ENCODE measurements at regions not wholly inside any gene's neighbourhood (a gene's known extent, or its start where the extent isn't known, plus 50 kb on each side); places are given as distances from the start of the nearest gene placed in this dataset.

DNA sequence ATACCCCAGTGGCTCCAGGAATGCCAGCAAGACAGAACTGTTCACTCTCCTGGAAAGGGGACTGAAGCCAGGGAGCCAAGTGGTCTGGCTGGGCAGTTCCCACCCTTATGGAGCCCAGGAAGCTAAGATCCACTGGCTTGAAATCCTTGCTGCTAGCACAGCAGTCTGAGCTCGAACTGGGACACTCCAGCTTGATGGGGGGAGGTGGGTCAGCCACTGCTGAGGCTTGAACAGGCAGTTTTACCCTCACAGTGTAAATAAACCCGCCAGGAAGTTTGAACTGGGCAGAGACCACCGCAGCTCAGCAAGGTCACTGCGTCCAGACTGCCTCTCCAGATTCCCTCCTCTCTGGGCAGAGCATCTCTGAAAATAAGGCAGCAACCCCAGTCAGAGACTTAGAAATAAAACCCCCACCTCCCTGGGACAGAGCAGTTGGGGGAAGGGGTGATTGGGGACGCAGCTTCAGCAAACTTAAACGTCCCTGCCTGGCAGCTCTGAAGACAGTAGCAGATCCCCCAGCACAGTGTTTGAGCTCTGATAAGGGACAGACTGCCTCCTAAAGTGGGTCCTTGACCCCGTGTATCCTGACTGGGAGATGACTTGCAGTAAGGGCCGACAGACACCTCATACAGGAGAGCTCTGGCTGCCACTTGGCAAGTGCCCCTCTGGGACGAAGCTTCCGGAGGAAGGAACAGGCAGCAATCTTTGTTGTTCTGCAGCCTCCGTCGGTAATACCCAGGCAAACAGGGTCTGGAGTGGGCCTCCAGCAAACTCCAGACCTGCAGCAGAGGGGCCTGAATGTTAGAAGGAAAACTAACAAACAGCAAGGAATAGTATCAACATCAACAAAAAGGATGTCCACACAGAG lies 568.4 kb downstream of the PLA2G4A start:
- intact Hi-C loops (cut with DNase I; ENCODE audit: low total_unique reads): no loop called here
- TF ChIP-seq POLR2A (IDR thresholded peaks at IDR 0.05): no peak
- TF ChIP-seq, protein P1, sequence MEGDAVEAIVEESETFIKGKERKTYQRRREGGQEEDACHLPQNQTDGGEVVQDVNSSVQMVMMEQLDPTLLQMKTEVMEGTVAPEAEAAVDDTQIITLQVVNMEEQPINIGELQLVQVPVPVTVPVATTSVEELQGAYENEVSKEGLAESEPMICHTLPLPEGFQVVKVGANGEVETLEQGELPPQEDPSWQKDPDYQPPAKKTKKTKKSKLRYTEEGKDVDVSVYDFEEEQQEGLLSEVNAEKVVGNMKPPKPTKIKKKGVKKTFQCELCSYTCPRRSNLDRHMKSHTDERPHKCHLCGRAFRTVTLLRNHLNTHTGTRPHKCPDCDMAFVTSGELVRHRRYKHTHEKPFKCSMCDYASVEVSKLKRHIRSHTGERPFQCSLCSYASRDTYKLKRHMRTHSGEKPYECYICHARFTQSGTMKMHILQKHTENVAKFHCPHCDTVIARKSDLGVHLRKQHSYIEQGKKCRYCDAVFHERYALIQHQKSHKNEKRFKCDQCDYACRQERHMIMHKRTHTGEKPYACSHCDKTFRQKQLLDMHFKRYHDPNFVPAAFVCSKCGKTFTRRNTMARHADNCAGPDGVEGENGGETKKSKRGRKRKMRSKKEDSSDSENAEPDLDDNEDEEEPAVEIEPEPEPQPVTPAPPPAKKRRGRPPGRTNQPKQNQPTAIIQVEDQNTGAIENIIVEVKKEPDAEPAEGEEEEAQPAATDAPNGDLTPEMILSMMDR (IDR thresholded peaks at IDR 0.05): no peak
- DNase-seq (ENCODE audit: low spot score in 2 of 2): no peak
- H3K4me3 ChIP-seq (ENCODE audit: low read depth, poor library complexity, severe bottlenecking): no peak overlapping the region
- 51 to 56% methylated on average over 8 to 12 of the region's 12 CpGs for WGBS, 2 donors

DNA sequence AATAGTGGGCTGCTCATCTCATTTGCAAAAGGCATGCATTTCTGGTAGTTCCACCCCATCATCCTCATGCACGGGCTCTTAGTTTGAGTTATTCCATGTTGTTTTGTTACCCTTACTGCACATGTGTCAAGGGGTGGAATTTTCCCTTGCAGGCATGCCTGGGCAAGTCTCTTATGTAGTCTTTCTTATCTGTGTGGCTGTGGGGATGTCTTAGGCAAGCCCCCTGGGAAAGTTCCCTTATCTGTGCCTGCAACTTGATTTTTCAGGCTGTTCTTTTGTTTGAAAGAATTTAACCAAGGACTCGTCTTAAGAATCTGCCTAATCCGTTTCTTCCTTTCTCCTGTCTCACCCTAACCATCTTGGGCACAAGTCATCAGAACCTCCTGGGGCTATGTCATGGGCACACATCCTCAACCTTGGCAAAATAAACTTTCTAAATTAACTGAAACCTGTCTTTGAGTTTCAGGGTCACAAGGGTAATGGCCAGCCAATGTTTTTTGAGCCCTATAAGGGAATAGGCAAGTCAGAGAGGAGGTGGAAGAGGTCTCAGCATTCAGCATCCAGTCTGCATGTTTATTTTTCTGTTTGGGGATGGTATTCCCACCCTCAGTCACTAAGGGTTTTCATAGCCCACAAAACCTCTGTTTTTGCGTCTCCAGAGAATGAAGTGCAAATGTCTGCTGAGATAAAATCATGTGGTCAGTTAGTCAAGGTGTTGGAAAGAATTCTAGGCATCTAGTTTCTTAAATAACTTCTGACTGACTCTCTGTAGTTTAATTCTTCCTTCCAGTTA lies 579.7 kb downstream of the PLA2G4A start:
- H3K4me3 ChIP-seq (ENCODE audit: low read depth, poor library complexity, severe bottlenecking): no peak overlapping the region
- intact Hi-C loops (cut with DNase I; ENCODE audit: low total_unique reads): no loop called here
- no peak for DNase-seq (ENCODE audit: low spot score in 2 of 2)
- TF ChIP-seq, protein P1 (IDR thresholded peaks at IDR 0.05): no peak
- no peak for TF ChIP-seq POLR2A (IDR thresholded peaks at IDR 0.05)
- WGBS, 2 donors: 46 to 54% methylated on average over 4 of the region's 4 CpGs

DNA sequence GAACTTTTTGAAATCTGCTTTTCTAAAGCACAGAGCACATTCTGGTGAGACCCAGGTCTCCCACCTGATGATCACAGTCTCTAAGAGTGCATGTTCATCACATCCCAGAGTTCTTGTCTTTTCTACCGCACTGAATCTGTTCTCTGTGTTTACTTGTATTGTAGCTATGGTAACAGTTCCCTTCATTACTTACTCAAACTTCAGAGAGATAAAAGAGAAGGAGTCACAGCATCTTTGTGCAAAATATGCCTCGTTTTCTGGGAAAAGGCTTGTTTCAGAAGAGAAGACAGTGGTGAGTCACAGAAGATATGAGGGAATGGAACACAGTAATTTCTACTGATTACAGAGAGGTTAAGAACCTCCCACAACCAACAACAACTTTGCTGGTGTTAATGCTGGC lies 580.6 kb downstream of the PLA2G4A start:
- intact Hi-C loops (cut with DNase I; ENCODE audit: low total_unique reads): no loop called here
- H3K4me3 ChIP-seq (ENCODE audit: low read depth, poor library complexity, severe bottlenecking): no peak overlapping the region
- TF ChIP-seq, protein P1 (IDR thresholded peaks at IDR 0.05): no peak
- TF ChIP-seq POLR2A (IDR thresholded peaks at IDR 0.05): no peak
- 44% methylated on average over 2 of the region's 2 CpGs for WGBS, 2 donors
- DNase-seq (ENCODE audit: low spot score in 2 of 2): no peak

DNA sequence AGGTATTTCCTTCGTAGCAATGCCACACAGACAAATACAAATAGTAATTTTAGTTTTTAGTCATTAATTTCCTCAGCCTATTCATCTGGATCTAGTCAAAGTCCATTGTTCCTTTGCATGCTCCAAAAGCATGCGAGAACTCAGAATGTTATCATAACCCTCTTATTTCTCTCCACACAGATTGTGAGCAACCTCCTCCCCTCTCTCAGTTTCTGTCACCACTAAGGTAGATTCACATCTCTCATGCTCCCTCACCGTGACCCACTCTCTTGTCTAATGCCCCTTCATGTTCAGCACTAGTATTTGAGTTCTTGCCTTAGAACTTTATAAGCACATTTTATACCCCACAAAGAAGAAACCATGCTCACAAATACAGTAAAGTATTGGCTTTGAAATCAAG lies 582.4 kb downstream of the PLA2G4A start:
- WGBS, 2 donors: 80 to 86% methylated on average over 3 of the region's 3 CpGs
- intact Hi-C loops (cut with DNase I; ENCODE audit: low total_unique reads): no loop called here
- no peak for DNase-seq (ENCODE audit: low spot score in 2 of 2)
- no peak for TF ChIP-seq POLR2A (IDR thresholded peaks at IDR 0.05)
- TF ChIP-seq, protein P1 (IDR thresholded peaks at IDR 0.05): no peak
- H3K4me3 ChIP-seq (ENCODE audit: low read depth, poor library complexity, severe bottlenecking): no peak overlapping the region

DNA sequence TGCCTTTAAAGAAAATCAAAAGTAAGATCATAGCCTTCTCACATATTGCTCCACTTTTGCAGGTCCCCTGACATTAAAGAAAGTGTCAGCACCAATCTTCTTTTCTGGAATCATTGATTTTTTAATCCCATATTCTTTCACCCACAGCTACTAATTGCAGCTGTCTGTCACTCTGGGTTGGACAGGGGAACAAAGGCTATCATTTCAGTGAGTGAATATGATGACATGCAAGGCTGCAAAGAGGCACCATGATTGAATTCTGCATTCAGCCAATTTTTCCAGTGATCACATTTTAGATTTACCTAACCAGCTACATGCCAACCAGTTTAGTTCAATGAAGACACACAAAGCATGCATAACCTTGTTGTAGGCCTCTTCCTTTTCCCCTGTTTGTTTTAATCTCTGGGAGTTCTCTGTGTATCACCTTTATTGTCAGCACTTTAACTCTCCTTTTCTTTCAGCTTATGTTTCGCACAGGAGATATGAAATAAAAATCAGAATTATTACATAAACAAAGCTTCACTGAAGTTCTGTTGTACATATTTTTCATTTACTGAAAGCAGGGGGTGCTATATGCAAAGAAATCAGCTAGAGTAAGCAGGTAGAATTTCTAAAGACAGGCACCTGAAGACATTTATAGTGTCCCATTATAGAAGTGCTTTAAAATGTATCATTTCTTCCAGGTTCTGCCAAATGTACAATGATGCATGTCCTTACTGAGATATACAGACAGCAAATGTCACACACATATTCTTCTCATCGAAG lies 584.8 kb downstream of the PLA2G4A start:
- WGBS, 2 donors: 77 to 85% methylated on average over 2 of the region's 2 CpGs
- intact Hi-C loops (cut with DNase I; ENCODE audit: low total_unique reads): no loop called here
- H3K4me3 ChIP-seq (ENCODE audit: low read depth, poor library complexity, severe bottlenecking): no peak overlapping the region
- TF ChIP-seq POLR2A (IDR thresholded peaks at IDR 0.05): no peak
- TF ChIP-seq, protein P1 (IDR thresholded peaks at IDR 0.05): no peak
- no peak for DNase-seq (ENCODE audit: low spot score in 2 of 2)
